IMR-90 (cell line): ENCODE measurements at regions not wholly inside any gene's neighbourhood (a gene's known extent, or its start where the extent isn't known, plus 50 kb on each side); places are given as distances from the start of the nearest gene placed in this dataset.

Experiments used
- ATAC-seq: fragments of 200-7000 bp; cut with Tn5 transposase; 2 replicates; pipeline ENCODE4 v1.9.1; 2020; ENCODE audit warnings: low read depth, mild to moderate bottlenecking, moderate library complexity
- BruUV-seq: library from RNA; stranded (reverse); fragments of 400-500 nt; replicated peaks from 2 replicates; lab custom pipeline; 2021; lab: Mats Ljungman, UMichigan
- CTCF ChIA-PET: fragments of 300-600 bp; formaldehyde crosslinking; extraction: SDS; loops from one replicate; lab custom pipeline; 2021; ENCODE audit warnings: antibody characterized with exemption; lab: Yijun Ruan, JAX
- POLR2A ChIA-PET: fragments of 300-600 bp; sonication (Branson Sonifier 250); formaldehyde crosslinking; loops from one replicate; lab custom pipeline; 2022; ENCODE audit warnings: antibody characterized with exemption; ENCODE audit not compliant: unreplicated experiment; lab: Charles Lee
- DNase-seq: peaks from one replicate; pipeline ENCODE4 v3.0.0; 2013
- H2AFZ ChIP-seq: replicated peaks from 2 replicates; pipeline ENCODE3; 2013; ENCODE audit warnings: low read length, mild to moderate bottlenecking; ENCODE audit not compliant: poor library complexity
- H2AK5ac ChIP-seq: 2 replicates; pipeline ENCODE4 v1.6.1; 2013; ENCODE audit warnings: low read depth, low read length, inconsistent platforms
- H2AK9ac ChIP-seq: replicated peaks from 2 replicates; pipeline ENCODE3; 2013; ENCODE audit warnings: mild to moderate bottlenecking, low read depth, low read length, moderate library complexity; ENCODE audit not compliant: poor library complexity
- H2BK120ac ChIP-seq: 2 replicates; pipeline ENCODE4 v1.6.1; 2013; ENCODE audit warnings: low read depth, low read length, inconsistent platforms
- H2BK15ac ChIP-seq: 3 replicates; pipeline ENCODE4 v1.6.1; 2013; ENCODE audit warnings: low read depth, low read length, inconsistent platforms
- H2BK20ac ChIP-seq: 2 replicates; pipeline ENCODE4 v1.6.1; 2013; ENCODE audit warnings: low read depth, mild to moderate bottlenecking, inconsistent platforms, low read length, moderate library complexity
- H2BK5ac ChIP-seq: 2 replicates; pipeline ENCODE4 v1.6.1; 2013; ENCODE audit warnings: mild to moderate bottlenecking, low read depth, low read length, inconsistent platforms; ENCODE audit not compliant: poor library complexity, severe bottlenecking
- H3K14ac ChIP-seq: replicated peaks from 2 replicates; pipeline ENCODE4 v1.6.1; 2013; ENCODE audit warnings: low read depth, low read length, inconsistent platforms
- H3K18ac ChIP-seq: 2 replicates; pipeline ENCODE4 v1.6.1; 2013; ENCODE audit warnings: low read depth, low read length, control low read depth
- H3K23ac ChIP-seq: 2 replicates; pipeline ENCODE4 v1.6.1; 2013; ENCODE audit warnings: low read depth, low read length, inconsistent platforms
- H3K27ac ChIP-seq: 2 replicates; pipeline ENCODE4 v1.5.1; 2013; ENCODE audit warnings: mild to moderate bottlenecking, control low read depth, low read length; ENCODE audit not compliant: insufficient read depth
- H3K27me3 ChIP-seq: 2 replicates; pipeline ENCODE4 v1.6.1; 2013; ENCODE audit warnings: low read length; ENCODE audit not compliant: control insufficient read depth, insufficient read depth
- H3K36me3 ChIP-seq: 2 replicates; pipeline ENCODE4 v1.6.1; 2013; ENCODE audit warnings: low read length, mixed read lengths; ENCODE audit not compliant: control insufficient read depth, insufficient read depth
- H3K4ac ChIP-seq: 2 replicates; pipeline ENCODE4 v1.6.1; 2013; ENCODE audit warnings: low read depth, low read length, inconsistent platforms
- H3K4me1 ChIP-seq: 2 replicates; pipeline ENCODE4 v1.6.1; 2013; ENCODE audit warnings: low read length, mixed read lengths; ENCODE audit not compliant: control insufficient read depth, insufficient read depth
- H3K4me2 ChIP-seq: 2 replicates; pipeline ENCODE4 v1.6.1; 2013; ENCODE audit warnings: low read depth, mild to moderate bottlenecking, control low read depth, low read length, moderate library complexity
- H3K4me3 ChIP-seq: 2 replicates; pipeline ENCODE4 v1.5.1; 2013; ENCODE audit warnings: low read depth, mild to moderate bottlenecking, control low read depth, low read length, moderate library complexity; ENCODE audit not compliant: insufficient read depth
- H3K56ac ChIP-seq: 2 replicates; pipeline ENCODE4 v1.6.1; 2013; ENCODE audit warnings: low read length, inconsistent platforms; ENCODE audit not compliant: insufficient read depth; ENCODE audit errors: extremely low read depth
- H3K79me1 ChIP-seq, 2 experiments: 2 replicates each; pipeline ENCODE4 v1.6.1; 2013; ENCODE audit warnings: low read length in 2 of 2, inconsistent platforms in 1 of 2, low read depth in 1 of 2
- H3K9ac ChIP-seq: 2 replicates; pipeline ENCODE4 v1.6.1; 2013; ENCODE audit warnings: low read depth, low read length, control low read depth
- H3K9me1 ChIP-seq: 2 replicates; pipeline ENCODE4 v1.6.1; 2013; ENCODE audit warnings: low read length, inconsistent platforms; ENCODE audit not compliant: insufficient read depth
- H3K9me3 ChIP-seq: 2 replicates; pipeline ENCODE4 v1.6.1; 2013; ENCODE audit warnings: low read length; ENCODE audit not compliant: control insufficient read depth, insufficient read depth
- H4K20me1 ChIP-seq: 2 replicates; pipeline ENCODE4 v1.6.1; 2013; ENCODE audit warnings: low read length, inconsistent platforms; ENCODE audit not compliant: insufficient read depth
- H4K5ac ChIP-seq: 2 replicates; pipeline ENCODE4 v1.6.1; 2013; ENCODE audit warnings: mild to moderate bottlenecking, low read depth, low read length, control low read depth
- H4K8ac ChIP-seq, 2 experiments: 2 replicates each; pipeline ENCODE4 v1.6.1; 2013; ENCODE audit warnings: low read depth in 2 of 2, low read length in 2 of 2, control low read depth in 1 of 2, inconsistent platforms in 1 of 2
- H4K91ac ChIP-seq: 2 replicates; pipeline ENCODE4 v1.6.1; 2013; ENCODE audit warnings: low read depth, low read length, inconsistent platforms; ENCODE audit not compliant: insufficient read depth
- FOS ChIP-seq: fragments of 150-350 bp; IDR thresholded peaks from 2 replicates; pipeline ENCODE4 v1.6.1; 2016; ENCODE audit warnings: low read depth, low read length
- MXI1 ChIP-seq: IDR thresholded peaks from 2 replicates; pipeline ENCODE4 v1.6.1; 2012; ENCODE audit warnings: low read depth, mild to moderate bottlenecking, low read length, moderate library complexity, borderline replicate concordance
- RAD21 ChIP-seq: IDR thresholded peaks from 2 replicates; pipeline ENCODE4 v1.6.1; 2012; ENCODE audit warnings: low read length, improper control_type of control experiment
- WGBS, 2 experiments: methylation state at CpG; one replicate each; pipeline versions ENCODE4 v1.1.5 to v1.1.7; 2013; ENCODE audit warnings: missing lambda C conversion rate in 2 of 2; ENCODE audit not compliant: insufficient read length in 1 of 2; ENCODE audit errors: extremely low coverage in 2 of 2; 5-methylcytosine and 5-hydroxymethylcytosine counted together
- dilution Hi-C: fragments of 300-500 bp; cut with HindIII; formaldehyde crosslinking; loops from one replicate; pipeline ENCODE4 v1.14.3; 2018; ENCODE audit warnings: low sequenced_read_pairs; ENCODE audit not compliant: unreplicated experiment
- in situ Hi-C: fragments of 300-500 bp; cut with MboI; formaldehyde crosslinking; loops from 3 replicates; pipeline ENCODE4 v1.14.3; 2019; ENCODE audit warnings: low sequenced_read_pairs, inconsistent platforms, mixed read lengths
- intact Hi-C: fragments of 100-400 bp; cut with micrococcal nuclease; formaldehyde crosslinking; loops from 2 replicates; pipeline ENCODE4 v1.10.0; 2022

- POLR2A ChIA-PET: no interaction called here
- Histone ChIP-seq H3K4me3 (no peak overlapping the region), H4K91ac (no peak overlapping the region), H2AFZ (no peak overlapping the region), H3K9me3 (peaks cover 6% of the 10 kb centered on the region; the same call in 1 of the 2 replicates), H3K14ac (no peak overlapping the region), H3K36me3 (no peaks in the 10 kb centered on the region), H2BK15ac (no peak overlapping the region), H3K18ac (no peak overlapping the region), H3K4me2 (no peak overlapping the region), H3K9ac (no peak overlapping the region), H3K79me1 (no peaks in the 10 kb centered on the region), H3K56ac (no peak overlapping the region), H3K27me3 (no peaks in the 10 kb centered on the region), H2AK9ac (no peak overlapping the region), H3K4me1 (no peaks in the 10 kb centered on the region), H2BK20ac (no peak overlapping the region), H3K27ac (no peak overlapping the region), H4K8ac (no peak overlapping the region), H4K5ac (no peak overlapping the region), H4K20me1 (no peaks in the 10 kb centered on the region), H2BK120ac (no peak overlapping the region), H3K4ac (no peak overlapping the region), H3K23ac (no peak overlapping the region), H3K9me1 (no peaks in the 10 kb centered on the region), H2BK5ac (no peak overlapping the region), H2AK5ac (no peak overlapping the region)
- no CpG with 5 or more reads among the region's 2 CpGs for WGBS, 2 experiments
- in situ Hi-C loops (no loop called here), intact Hi-C loops (no loop called here), dilution Hi-C loops (no loop called here)
- CTCF ChIA-PET: no interaction called here
- ATAC-seq (no peak), DNase-seq (no peak)
- TF ChIP-seq MXI1 (no peak), RAD21 (no peak), FOS (no peak)
- BruUV-seq: no TSS peak
These were observed 2093.5 kb downstream of the LRRC4C start for GRCh38 chr11:39365809-39366436.
